ENCODE measurements at regions not wholly inside any gene's neighbourhood (a gene's known extent, or its start where the extent isn't known, plus 50 kb on each side); places are given as distances from the start of the nearest gene placed in this dataset.

- Histone ChIP-seq H2AK5ac (ENCODE audit: insufficient read length, low read length) (no peak overlapping the region), H3K23me2 (ENCODE audit: insufficient read length, low read depth, low read length, poor library complexity, severe bottlenecking) (no peaks in the 10 kb centered on the region), H4K5ac (ENCODE audit: insufficient read length, low read depth, low read length) (no peak overlapping the region), H3K9ac (ENCODE audit: extremely low read depth, insufficient read length, low read length) (no peak overlapping the region), H3K14ac (ENCODE audit: insufficient read depth, low read length) (no peak overlapping the region), H3K4me1 (ENCODE audit: insufficient read depth, low read length) (no peaks in the 10 kb centered on the region), H4K8ac (replicated peaks; ENCODE audit: insufficient read length, low read depth, low read length) (no peak overlapping the region), H3K9me3 (ENCODE audit: control insufficient read depth, low read depth, low read length) (no peaks in the 10 kb centered on the region), H3K23ac (ENCODE audit: insufficient read length, low read depth, low read length) (no peak overlapping the region), H2AFZ (ENCODE audit: low read length) (no peak overlapping the region), H3K27ac (ENCODE audit: insufficient read length, low read depth, low read length) (no peak overlapping the region), H3K56ac (ENCODE audit: insufficient read length, low read depth, low read length) (no peak overlapping the region), H2BK20ac (ENCODE audit: low read depth, low read length, poor library complexity, severe bottlenecking) (no peak overlapping the region), H4K20me1 (ENCODE audit: control insufficient read depth, insufficient read depth, insufficient read length) (no peaks in the 10 kb centered on the region), H3K79me2 (ENCODE audit: insufficient read depth, low read length) (no peaks in the 10 kb centered on the region), H3K4ac (ENCODE audit: low read depth, low read length) (no peak overlapping the region), H2BK120ac (ENCODE audit: low read depth, low read length, poor library complexity, severe bottlenecking) (no peak overlapping the region), H3K79me1 (ENCODE audit: insufficient read depth, low read depth, low read length, poor library complexity, severe bottlenecking) (no peaks in the 10 kb centered on the region), H2BK12ac (ENCODE audit: insufficient read length, low read depth, low read length) (no peak overlapping the region), H2BK5ac (ENCODE audit: insufficient read length, low read length) (no peak overlapping the region), H3K4me2 (ENCODE audit: insufficient read depth, insufficient read length, low read length) (no peak overlapping the region), H3K18ac (ENCODE audit: insufficient read length, low read depth, low read length) (no peak overlapping the region), H4K91ac (ENCODE audit: insufficient read length, low read depth, low read length) (no peak overlapping the region), H3T11ph (ENCODE audit: low read length) (no peak overlapping the region), H3K27me3 (ENCODE audit: insufficient read depth, low read length) (no peaks in the 10 kb centered on the region), H2BK15ac (ENCODE audit: low read depth, low read length) (no peak overlapping the region)
- Mint-ChIP-seq H3K27me3 (ENCODE audit: low read depth) (no peaks in the 10 kb centered on the region), H3K4me1 (peaks cover 9% of the 10 kb centered on the region in 2 experiments), H3K27ac (no peak overlapping the region), H3K36me3 (ENCODE audit: insufficient read depth in 1 of 3, low read depth in 3 of 3) (no peaks in the 10 kb centered on the region), H3K4me3 (no peak overlapping the region), H3K9me3 (peaks cover 0 to 5% of the 10 kb centered on the region in 2 experiments; a peak in 1 of 5 replicates)
- no CpG with 5 or more reads among the region's 7 CpGs for WGBS (ENCODE audit: extremely low coverage, insufficient read length, low lambda C conversion rate)
- DNase-seq, result no peak
- TF ChIP-seq, protein P1, sequence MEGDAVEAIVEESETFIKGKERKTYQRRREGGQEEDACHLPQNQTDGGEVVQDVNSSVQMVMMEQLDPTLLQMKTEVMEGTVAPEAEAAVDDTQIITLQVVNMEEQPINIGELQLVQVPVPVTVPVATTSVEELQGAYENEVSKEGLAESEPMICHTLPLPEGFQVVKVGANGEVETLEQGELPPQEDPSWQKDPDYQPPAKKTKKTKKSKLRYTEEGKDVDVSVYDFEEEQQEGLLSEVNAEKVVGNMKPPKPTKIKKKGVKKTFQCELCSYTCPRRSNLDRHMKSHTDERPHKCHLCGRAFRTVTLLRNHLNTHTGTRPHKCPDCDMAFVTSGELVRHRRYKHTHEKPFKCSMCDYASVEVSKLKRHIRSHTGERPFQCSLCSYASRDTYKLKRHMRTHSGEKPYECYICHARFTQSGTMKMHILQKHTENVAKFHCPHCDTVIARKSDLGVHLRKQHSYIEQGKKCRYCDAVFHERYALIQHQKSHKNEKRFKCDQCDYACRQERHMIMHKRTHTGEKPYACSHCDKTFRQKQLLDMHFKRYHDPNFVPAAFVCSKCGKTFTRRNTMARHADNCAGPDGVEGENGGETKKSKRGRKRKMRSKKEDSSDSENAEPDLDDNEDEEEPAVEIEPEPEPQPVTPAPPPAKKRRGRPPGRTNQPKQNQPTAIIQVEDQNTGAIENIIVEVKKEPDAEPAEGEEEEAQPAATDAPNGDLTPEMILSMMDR (conservative IDR thresholded peaks at IDR 0.05), result no peak
These were observed 501.5 kb downstream of the SUCLA2 start for GRCh38 chr13:47499358-47500150.

Measured in H9 (cell line).